ENCODE measurements at regions not wholly inside any gene's neighbourhood (a gene's known extent, or its start where the extent isn't known, plus 50 kb on each side); places are given as distances from the start of the nearest gene placed in this dataset.

GRCh38 chr2:118683460-118683859 is 164.0 kb downstream of the EN1 start:
- no peak overlapping the region for H3K4me3 Mint-ChIP-seq
- H3K27ac Mint-ChIP-seq, result no peak overlapping the region
- H3K4me1 Mint-ChIP-seq, result 0 out of 2 replicates have a peak, but pooled peaks cover 3% of the 10 kb centered on the region
- TF ChIP-seq CBFB (CRISPR knock-in tag; IDR thresholded peaks at IDR 0.05; ENCODE audit: low read depth), result no peak
- TF ChIP-seq AFF4 (CRISPR knock-in tag; IDR thresholded peaks at IDR 0.05; ENCODE audit: borderline replicate concordance), result no peak
- no peak for TF ChIP-seq ATF3 (CRISPR knock-in tag; conservative IDR thresholded peaks at IDR 0.05)
- no peak for TF ChIP-seq HMGA2 (CRISPR knock-in tag; IDR thresholded peaks at IDR 0.05)
- no peak for TF ChIP-seq E2F5 (CRISPR knock-in tag; IDR thresholded peaks at IDR 0.05)
- TF ChIP-seq ZNF219 (CRISPR knock-in tag; IDR thresholded peaks at IDR 0.05; ENCODE audit: borderline replicate concordance), result no peak
- TF ChIP-seq ZNF232 (CRISPR knock-in tag; IDR thresholded peaks at IDR 0.05), result no peak
- TF ChIP-seq ZNF416 (CRISPR knock-in tag; IDR thresholded peaks at IDR 0.05), result no peak
- no peak for TF ChIP-seq ERG (CRISPR knock-in tag; IDR thresholded peaks at IDR 0.05)
- no peak for TF ChIP-seq USF2 (CRISPR knock-in tag; IDR thresholded peaks at IDR 0.05)
- no peak for TF ChIP-seq PRRX2 (CRISPR knock-in tag; IDR thresholded peaks at IDR 0.05)
- no peak for TF ChIP-seq NR3C1 (CRISPR knock-in tag; conservative IDR thresholded peaks at IDR 0.05; ENCODE audit: low read depth)
- no peak for TF ChIP-seq TCF7 (CRISPR knock-in tag; IDR thresholded peaks at IDR 0.05; ENCODE audit: low read depth)
- TF ChIP-seq CDX4 (CRISPR knock-in tag; IDR thresholded peaks at IDR 0.05; ENCODE audit: borderline replicate concordance), result no peak
- no peak for TF ChIP-seq ZMAT4 (CRISPR knock-in tag; IDR thresholded peaks at IDR 0.05)
- no peak for TF ChIP-seq SMAD4 (CRISPR knock-in tag; IDR thresholded peaks at IDR 0.05)
- TF ChIP-seq RORB (CRISPR knock-in tag; IDR thresholded peaks at IDR 0.05), result no peak
- TF ChIP-seq PREB (CRISPR knock-in tag; IDR thresholded peaks at IDR 0.05; ENCODE audit: borderline replicate concordance), result no peak
- TF ChIP-seq ZNF281 (CRISPR knock-in tag; IDR thresholded peaks at IDR 0.05), result no peak
- ChIA-PET CTCF (interaction anchor here (0.7 to 1.4 kb wide), 2 partner anchors 10 to 172 kb away, joined by 3 to 4 read pairs; no protein-coding TSS in a partner anchor), POLR2A (no interaction called here)
- no peaks in the 10 kb centered on the region for H3K36me3 Mint-ChIP-seq
- H3K27me3 Mint-ChIP-seq (ENCODE audit: low read depth), result peaks cover 3% of the 10 kb centered on the region
- H3K9me3 Mint-ChIP-seq, result no peaks in the 10 kb centered on the region
- DNase-seq (ENCODE audit: low spot score) (no peak), ATAC-seq (no peak)

Data from WTC11 (cell line).